BJ (cell line): ENCODE measurements at regions not wholly inside any gene's neighbourhood (a gene's known extent, or its start where the extent isn't known, plus 50 kb on each side); places are given as distances from the start of the nearest gene placed in this dataset.
"Not testable (repeated sequence)": the region's sequence is repeated elsewhere in the genome, so short reads cannot be mapped to it uniquely, and the experiment has no call there.

Source experiments
- CTCF ChIA-PET: fragments of 350-600 bp; formaldehyde crosslinking; extraction: SDS; loops from one replicate; lab custom pipeline; 2021; ENCODE audit warnings: antibody characterized with exemption, inconsistent platforms; lab: Yijun Ruan, JAX
- POLR2A ChIA-PET: fragments of 300-600 bp; sonication (Branson Sonifier 250); formaldehyde crosslinking; extraction: SDS; loops from one replicate; lab custom pipeline; 2021; ENCODE audit warnings: antibody characterized with exemption; lab: Charles Lee
- DNase-seq: peaks from one replicate; pipeline ENCODE4 v3.0.0-alpha.2; 2011; ENCODE audit warnings: low read depth
- H3K27me3 ChIP-seq: 2 replicates; pipeline ENCODE4 v1.6.0; 2011; ENCODE audit warnings: low read length; ENCODE audit not compliant: control insufficient read depth, insufficient read depth
- H3K36me3 ChIP-seq: 2 replicates; pipeline ENCODE4 v1.5.1; 2011; ENCODE audit warnings: low read length; ENCODE audit not compliant: control insufficient read depth, insufficient read depth
- H3K4me3 ChIP-seq: 2 replicates; pipeline ENCODE4 v1.5.1; 2011; ENCODE audit warnings: low read depth, mild to moderate bottlenecking, control low read depth, low read length
- TF ChIP-seq, protein P1 (sequence below): IDR thresholded peaks from 2 replicates; pipeline ENCODE4 v1.5.1; 2011; ENCODE audit warnings: low read depth, mild to moderate bottlenecking, control low read depth, inconsistent platforms, low read length, moderate library complexity; ENCODE audit not compliant: insufficient read depth

GRCh38 chr5:60477849-60478248 is 222.1 kb downstream of the DEPDC1B start:
- ChIA-PET POLR2A (no interaction called here), CTCF (no interaction called here)
- no peaks in the 10 kb centered on the region for H3K27me3 ChIP-seq
- H3K4me3 ChIP-seq, result no peak overlapping the region
- DNase-seq, result no peak
- H3K36me3 ChIP-seq, result no peaks in the 10 kb centered on the region
- TF ChIP-seq, protein P1, sequence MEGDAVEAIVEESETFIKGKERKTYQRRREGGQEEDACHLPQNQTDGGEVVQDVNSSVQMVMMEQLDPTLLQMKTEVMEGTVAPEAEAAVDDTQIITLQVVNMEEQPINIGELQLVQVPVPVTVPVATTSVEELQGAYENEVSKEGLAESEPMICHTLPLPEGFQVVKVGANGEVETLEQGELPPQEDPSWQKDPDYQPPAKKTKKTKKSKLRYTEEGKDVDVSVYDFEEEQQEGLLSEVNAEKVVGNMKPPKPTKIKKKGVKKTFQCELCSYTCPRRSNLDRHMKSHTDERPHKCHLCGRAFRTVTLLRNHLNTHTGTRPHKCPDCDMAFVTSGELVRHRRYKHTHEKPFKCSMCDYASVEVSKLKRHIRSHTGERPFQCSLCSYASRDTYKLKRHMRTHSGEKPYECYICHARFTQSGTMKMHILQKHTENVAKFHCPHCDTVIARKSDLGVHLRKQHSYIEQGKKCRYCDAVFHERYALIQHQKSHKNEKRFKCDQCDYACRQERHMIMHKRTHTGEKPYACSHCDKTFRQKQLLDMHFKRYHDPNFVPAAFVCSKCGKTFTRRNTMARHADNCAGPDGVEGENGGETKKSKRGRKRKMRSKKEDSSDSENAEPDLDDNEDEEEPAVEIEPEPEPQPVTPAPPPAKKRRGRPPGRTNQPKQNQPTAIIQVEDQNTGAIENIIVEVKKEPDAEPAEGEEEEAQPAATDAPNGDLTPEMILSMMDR, result no peak

DNA sequence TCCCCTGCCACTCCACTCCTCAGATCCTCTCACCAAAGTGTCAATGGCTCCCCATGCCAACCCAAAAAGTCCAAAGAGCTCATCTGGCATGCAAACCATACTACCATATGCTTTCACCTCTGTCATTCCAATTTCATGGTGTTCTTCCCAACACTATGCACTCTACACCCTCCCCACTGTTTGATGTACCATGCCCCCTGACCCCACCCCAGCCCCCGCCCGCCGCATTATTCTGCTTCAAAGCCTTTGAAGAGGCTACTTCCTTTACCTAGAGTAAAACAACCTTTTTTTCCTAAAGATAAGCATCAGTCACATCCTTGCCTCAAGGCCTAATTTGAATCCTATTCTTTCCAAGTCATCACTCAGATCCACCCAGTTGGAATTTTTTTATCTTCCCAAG is 226.3 kb downstream of the DEPDC1B start:
- no peak for DNase-seq
- TF ChIP-seq, protein P1, result no peak
- ChIA-PET POLR2A (no interaction called here), CTCF (no interaction called here)
- H3K27me3 ChIP-seq, result no peaks in the 10 kb centered on the region
- no peaks in the 10 kb centered on the region for H3K36me3 ChIP-seq
- H3K4me3 ChIP-seq, result no peak overlapping the region

DNA sequence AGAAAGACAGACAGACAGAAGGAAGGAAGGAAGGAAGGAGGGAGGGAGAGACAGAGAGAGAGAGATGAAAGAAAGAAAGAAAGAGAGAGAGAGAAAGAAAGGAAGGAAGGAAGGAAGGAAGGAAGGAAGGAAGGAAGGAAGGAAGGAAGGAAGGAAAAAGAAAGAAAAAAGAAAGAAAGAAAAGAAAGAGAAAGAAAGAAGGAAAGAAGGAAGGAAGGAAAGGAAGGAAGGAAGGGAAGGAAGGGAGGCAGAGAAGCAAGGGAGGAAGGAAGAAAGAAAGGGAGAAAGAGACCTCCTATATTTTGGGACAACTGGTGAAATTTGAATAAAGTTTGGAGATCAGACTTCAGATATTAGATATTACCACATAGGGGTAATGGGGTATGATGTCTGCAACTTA is 226.9 kb downstream of the DEPDC1B start:
- H3K4me3 ChIP-seq, CTCF ChIA-PET, DNase-seq, H3K27me3 ChIP-seq, POLR2A ChIA-PET, H3K36me3 ChIP-seq: not testable (repeated sequence)

GRCh38 chr5:60470881-60471280 is 229.1 kb downstream of the DEPDC1B start:
- CTCF ChIA-PET, result no interaction called here
- no peak for DNase-seq

GRCh38 chr5:60469286-60469685 is 230.7 kb downstream of the DEPDC1B start:
- no peaks in the 10 kb centered on the region for H3K36me3 ChIP-seq
- TF ChIP-seq, protein P1, result no peak
- H3K4me3 ChIP-seq, result no peak overlapping the region
- POLR2A ChIA-PET, result no interaction called here
- no peak for DNase-seq
- CTCF ChIA-PET, result interaction anchor here (0.7 kb wide), 1 partner anchor 17 kb away, joined by 3 read pairs; no protein-coding TSS in a partner anchor
- H3K27me3 ChIP-seq, result no peaks in the 10 kb centered on the region

More at GRCh38 chr5:60470881-60471280, 229.1 kb downstream of the DEPDC1B start:
- Histone ChIP-seq H3K36me3 (no peaks in the 10 kb centered on the region), H3K27me3 (no peaks in the 10 kb centered on the region), H3K4me3 (no peak overlapping the region)
- POLR2A ChIA-PET, result no interaction called here
- TF ChIP-seq, protein P1, result no peak

DNA sequence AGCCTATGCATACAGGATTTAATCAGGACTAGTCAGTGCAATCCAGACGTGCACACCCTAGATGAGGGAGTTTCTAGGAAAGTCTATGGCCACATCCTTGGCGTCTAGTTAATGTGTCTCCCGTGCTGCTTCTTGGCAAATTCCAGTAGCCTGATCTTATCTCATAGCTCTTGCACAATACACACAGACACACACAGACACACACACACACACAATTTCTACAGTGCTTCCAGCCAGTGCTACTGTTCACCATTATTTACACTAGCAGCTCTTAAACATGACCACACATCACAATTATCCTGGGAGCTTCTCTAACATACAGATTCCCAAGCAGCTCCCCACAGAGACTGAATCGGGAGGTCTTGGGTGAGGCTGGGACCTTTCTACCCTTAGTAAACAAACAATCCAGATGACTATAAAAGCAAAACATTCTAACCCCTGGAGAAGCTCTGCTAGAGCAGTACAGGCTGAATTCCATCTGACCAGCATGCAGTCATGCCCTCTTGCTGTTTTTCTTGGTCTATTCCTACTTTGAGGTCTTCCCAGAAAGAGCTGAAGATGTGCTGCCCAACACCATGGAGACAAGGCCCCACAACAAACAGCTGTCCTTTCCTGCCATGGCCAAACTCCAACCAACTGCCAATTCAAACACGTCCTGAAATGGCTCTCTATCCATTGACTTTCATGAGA is 236.6 kb downstream of the DEPDC1B start:
- Histone ChIP-seq H3K36me3 (no peaks in the 10 kb centered on the region), H3K27me3 (no peaks in the 10 kb centered on the region), H3K4me3 (no peak overlapping the region)
- CTCF ChIA-PET, result interaction anchor here (0.6 kb wide), 1 partner anchor 152 kb away, joined by 4 read pairs; no protein-coding TSS in a partner anchor
- POLR2A ChIA-PET, result no interaction called here
- no peak for DNase-seq
- TF ChIP-seq, protein P1, result no peak
